IPS-NIHi11 (cell line): ENCODE measurements at regions not wholly inside any gene's neighbourhood (a gene's known extent, or its start where the extent isn't known, plus 50 kb on each side); places are given as distances from the start of the nearest gene placed in this dataset.

Source experiments
- DNase-seq: peaks from one replicate; pipeline ENCODE4 v3.0.0; 2012; ENCODE audit warnings: mixed read lengths, low spot score

- DNase-seq, result no peak
Observed at GRCh38 chr3:6182476-6182875, 678.4 kb upstream of the GRM7 start.

- no peak for DNase-seq
Observed at GRCh38 chr3:6182909-6183308, 678.0 kb upstream of the GRM7 start.

- DNase-seq, result no peak
Observed at GRCh38 chr3:6189384-6189783, 671.5 kb upstream of the GRM7 start.

- no peak for DNase-seq
Observed at GRCh38 chr3:6204891-6205290, 656.0 kb upstream of the GRM7 start.

- no peak for DNase-seq
Observed at GRCh38 chr3:6216135-6217026, 644.5 kb upstream of the GRM7 start.

- no peak for DNase-seq
Observed at GRCh38 chr3:6220447-6220846, 640.5 kb upstream of the GRM7 start.

GRCh38 chr3:6222069-6222468 lies 638.8 kb upstream of the GRM7 start:
- no peak for DNase-seq

- DNase-seq, result no peak
Observed at GRCh38 chr3:6223572-6223971, 637.3 kb upstream of the GRM7 start.

GRCh38 chr3:6228958-6229683 lies 631.8 kb upstream of the GRM7 start:
- no peak for DNase-seq

GRCh38 chr3:6229778-6230410 lies 631.0 kb upstream of the GRM7 start:
- DNase-seq, result no peak

GRCh38 chr3:6242104-6242503 lies 618.8 kb upstream of the GRM7 start:
- DNase-seq, result no peak

GRCh38 chr3:6248528-6248927 lies 612.4 kb upstream of the GRM7 start:
- DNase-seq, result no peak

- no peak for DNase-seq
Observed at GRCh38 chr3:6249679-6250078, 611.2 kb upstream of the GRM7 start.

GRCh38 chr3:6250167-6250566 lies 610.7 kb upstream of the GRM7 start:
- peak; percentile 3 for DNase-seq

GRCh38 chr3:6251612-6252400 lies 609.1 kb upstream of the GRM7 start:
- DNase-seq, result no peak

- DNase-seq, result no peak
Observed at GRCh38 chr3:6254490-6254889, 606.4 kb upstream of the GRM7 start.

- no peak for DNase-seq
Observed at GRCh38 chr3:6255229-6255628, 605.7 kb upstream of the GRM7 start.

- no peak for DNase-seq
Observed at GRCh38 chr3:6260551-6261191, 600.2 kb upstream of the GRM7 start.

GRCh38 chr3:6262010-6262409 lies 598.9 kb upstream of the GRM7 start:
- no peak for DNase-seq

GRCh38 chr3:6264036-6264435 lies 596.9 kb upstream of the GRM7 start:
- DNase-seq, result no peak

GRCh38 chr3:6264906-6265305 lies 596.0 kb upstream of the GRM7 start:
- DNase-seq, result no peak

- DNase-seq, result no peak
Observed at GRCh38 chr3:6266135-6266534, 594.8 kb upstream of the GRM7 start.
